HG03342 (cell line): ENCODE measurements at regions not wholly inside any gene's neighbourhood (a gene's known extent, or its start where the extent isn't known, plus 50 kb on each side); places are given as distances from the start of the nearest gene placed in this dataset.

Experiments used
- ATAC-seq: cut with Tn5 transposase; IDR thresholded peaks from one replicate; pipeline ENCODE4 v1.9.1; 2021; ENCODE audit warnings: mild to moderate bottlenecking, moderate library complexity; ENCODE audit not compliant: unreplicated experiment

- ATAC-seq: peak; percentile 43
Measured at GRCh38 chr4:117324851-117325491, 239.6 kb upstream of the TRAM1L1 start.

GRCh38 chr4:117326091-117326490 lies 240.7 kb upstream of the TRAM1L1 start:
- no peak for ATAC-seq

DNA sequence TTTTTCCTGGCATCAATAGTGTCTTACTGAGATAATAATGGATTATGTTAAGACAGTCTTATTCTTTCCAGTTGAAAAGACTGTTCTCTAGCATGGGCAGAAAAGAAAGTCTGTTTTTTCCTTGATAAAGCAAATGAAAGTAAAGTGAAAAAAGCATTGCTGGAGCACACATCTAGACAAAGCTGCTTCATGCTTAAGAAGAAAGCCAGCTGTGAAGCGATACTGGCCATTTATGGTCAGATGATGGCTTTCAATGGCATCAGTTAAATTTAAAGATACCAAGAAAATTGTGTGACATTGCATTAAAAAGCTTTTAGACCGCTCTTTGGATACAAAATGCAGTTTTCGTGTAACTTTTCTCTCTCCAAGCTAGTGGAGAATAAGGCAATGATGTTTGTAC lies 242.1 kb upstream of the TRAM1L1 start:
- no peak for ATAC-seq

DNA sequence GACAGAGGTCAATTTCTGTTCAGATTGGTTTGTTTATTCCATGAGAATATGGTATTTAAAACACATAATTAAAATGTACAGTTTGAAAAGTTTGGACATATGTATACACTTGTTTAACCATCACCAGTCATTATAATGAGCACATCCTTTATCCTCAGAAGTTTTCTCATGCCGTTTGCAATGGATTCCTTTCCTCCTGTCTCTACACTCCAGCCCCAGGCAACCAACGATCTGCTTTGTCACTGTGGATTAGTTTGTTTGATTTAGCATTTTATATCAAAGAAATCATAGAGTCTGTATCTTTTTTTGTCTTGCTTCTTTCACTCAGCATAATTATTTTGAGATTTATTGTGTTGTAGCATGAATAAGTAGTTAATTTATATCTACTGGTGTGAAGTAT lies 243.0 kb upstream of the TRAM1L1 start:
- ATAC-seq: no peak

- ATAC-seq: no peak
Measured at GRCh38 chr4:117331817-117332216, 246.4 kb upstream of the TRAM1L1 start.

DNA sequence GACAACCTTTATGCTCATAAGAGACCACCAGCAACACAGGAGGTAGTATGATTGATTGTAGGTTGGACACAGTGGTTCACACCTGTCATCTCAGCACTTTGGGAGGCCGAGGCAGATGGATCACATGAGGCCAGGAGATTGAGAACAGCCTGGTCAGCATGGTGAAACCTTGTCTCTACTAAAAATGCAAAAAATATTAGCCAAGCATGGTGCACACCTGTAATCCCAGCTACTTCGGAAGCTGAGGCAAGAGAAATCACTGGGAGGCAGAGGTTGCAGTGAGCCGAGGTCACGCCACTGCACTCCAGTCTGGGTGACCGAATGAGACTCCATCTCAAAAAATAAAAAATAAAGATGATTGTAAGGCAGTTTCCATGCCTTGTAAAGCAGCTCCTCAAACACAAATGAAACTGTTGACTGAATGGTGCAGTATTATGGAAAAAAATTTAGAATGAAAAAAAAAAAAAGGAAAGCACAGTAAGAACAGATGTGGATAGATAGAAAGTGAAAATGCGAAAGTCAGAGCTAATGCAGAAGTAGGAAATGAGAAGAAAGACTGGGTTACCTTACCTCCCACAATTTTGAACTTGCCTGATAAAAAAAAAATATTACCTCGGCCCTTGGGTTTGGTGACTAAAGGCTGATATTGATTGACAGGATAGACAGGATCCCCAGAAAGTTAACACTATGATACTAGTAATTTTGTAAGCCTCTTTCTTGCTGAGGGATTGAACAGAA lies 249.2 kb upstream of the TRAM1L1 start:
- ATAC-seq: no peak

DNA sequence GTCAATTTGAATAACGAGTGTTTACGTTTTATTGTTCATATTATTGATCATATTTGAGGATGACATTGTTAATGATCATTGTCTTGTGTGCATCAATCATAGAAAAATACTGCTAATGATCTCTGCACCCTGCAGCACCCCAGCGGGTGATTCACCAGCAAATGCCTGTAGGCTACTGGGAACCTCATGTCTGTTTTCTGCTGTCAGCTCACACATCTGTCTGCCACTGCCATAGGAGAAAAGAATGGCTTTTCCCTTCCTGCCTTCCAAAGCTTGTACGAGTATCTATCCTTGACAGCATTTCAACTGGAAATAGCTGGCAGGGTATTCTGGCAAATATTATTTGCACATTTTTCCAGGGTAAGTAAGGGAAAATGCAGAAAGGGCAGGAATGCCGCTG lies 272.1 kb upstream of the TRAM1L1 start:
- no peak for ATAC-seq

GRCh38 chr4:117357866-117358265 lies 272.5 kb upstream of the TRAM1L1 start:
- ATAC-seq: no peak

- no peak for ATAC-seq
Measured at GRCh38 chr4:117370944-117371668, 285.7 kb upstream of the TRAM1L1 start.

- ATAC-seq: no peak
Measured at GRCh38 chr4:117375101-117375500, 289.7 kb upstream of the TRAM1L1 start.

DNA sequence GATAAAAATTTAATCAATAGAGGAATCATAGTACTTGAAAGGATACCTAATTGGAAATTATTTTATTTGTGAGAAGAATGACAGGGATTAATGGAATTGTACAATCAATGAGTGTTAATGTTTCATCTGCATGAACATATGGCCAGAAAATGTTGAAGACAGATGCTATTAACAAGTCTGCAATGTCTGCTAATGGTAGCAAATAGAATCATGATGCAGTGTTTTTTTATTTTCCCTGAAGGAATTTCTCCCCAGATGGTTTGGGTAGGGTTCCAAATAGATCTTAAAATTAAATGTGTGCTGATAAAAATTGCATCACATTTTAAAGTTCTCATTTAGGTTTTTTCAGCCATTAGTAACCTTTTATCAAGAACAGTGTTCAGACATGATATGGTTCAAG lies 291.3 kb upstream of the TRAM1L1 start:
- no peak for ATAC-seq

DNA sequence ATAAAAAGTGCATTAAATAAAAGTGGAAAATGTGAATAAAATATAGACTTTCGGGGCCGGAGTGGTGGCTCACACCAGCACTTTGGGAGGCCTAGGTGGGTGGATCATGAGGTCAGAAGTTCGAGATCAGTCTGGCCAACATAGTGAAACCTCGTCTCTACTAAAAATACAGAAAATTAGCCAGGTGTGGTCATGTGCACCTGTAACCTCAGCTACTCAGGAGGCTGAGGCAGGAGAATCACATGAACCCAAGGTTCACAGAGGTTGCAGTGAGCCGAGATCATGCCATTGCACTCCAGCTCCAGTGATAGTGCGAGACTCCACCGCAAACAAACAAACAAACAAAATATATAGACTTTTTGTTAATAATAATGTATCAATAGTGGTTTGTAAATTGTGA lies 293.6 kb upstream of the TRAM1L1 start:
- ATAC-seq: no peak

GRCh38 chr4:117383468-117383867 lies 298.1 kb upstream of the TRAM1L1 start:
- ATAC-seq: no peak

DNA sequence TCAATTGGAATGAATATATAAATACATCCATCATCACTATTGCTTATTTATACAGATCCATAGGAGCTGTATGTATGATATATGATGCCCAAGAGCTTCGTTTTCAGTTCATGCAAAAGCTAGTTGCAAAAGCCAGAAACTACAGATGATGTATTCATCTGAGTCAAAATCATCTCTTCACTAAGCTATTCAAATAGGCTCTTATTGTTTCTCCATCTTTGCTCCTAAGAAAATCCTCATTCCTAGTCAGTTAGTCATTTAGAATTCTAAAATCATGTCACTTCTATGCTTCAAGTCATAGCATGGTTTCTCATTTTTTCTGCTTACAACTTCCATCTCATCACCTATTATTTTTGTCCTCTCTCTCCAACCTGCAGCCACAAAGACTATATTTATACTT lies 300.1 kb upstream of the TRAM1L1 start:
- ATAC-seq: no peak

GRCh38 chr4:117387072-117387471 lies 301.7 kb upstream of the TRAM1L1 start:
- no peak for ATAC-seq

DNA sequence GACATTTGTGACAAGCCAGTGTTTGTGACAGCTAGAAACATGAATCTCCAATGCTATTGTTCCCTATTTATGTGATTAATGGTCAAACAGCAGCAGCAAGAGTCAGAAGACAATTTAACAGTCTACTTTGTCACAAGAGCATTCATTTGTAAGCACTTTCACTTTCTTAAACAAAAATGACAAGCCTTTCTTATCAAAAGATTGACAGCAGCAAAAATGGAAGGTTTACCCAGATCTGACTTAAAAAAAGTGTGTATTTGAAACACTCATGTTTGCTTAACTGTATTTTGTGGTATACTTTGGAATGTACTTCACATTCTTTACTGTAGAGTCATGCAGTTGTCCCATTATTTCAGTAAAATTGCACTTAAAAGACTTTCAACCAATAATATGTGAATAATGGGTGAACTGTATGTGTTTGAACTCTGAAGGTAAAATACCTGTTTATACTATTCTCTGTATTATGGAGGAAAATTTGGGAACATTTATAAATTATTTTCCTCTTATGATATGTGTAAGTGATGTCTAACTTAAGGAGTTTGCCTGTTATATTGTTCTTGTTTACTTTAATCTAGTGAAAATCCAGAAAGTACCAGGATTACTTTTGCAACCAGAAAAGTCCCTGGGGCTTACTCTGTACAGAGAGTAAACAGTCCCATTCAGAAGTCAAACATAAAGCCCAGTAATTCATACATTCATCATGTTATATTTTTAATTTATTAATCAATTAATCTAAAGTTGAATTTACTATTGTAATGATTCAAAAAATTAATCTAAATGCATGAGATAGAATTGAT lies 314.9 kb upstream of the TRAM1L1 start:
- no peak for ATAC-seq

DNA sequence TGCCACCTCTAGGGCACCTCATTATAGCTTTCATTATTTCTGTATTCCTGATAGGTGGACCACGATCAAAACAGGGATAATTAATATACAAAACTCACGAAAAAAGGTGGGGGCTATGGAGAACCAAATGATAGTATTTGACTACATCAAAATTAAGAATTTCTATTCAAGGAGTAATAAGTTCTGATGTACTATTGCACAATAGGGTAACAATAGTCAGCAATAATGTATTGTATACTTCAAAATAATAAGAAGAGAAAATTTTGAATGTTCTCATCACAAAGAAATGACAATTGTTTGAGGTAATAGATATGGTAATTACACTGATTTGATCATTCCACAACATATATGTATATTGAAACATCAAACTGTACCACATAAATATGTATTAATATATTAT lies 327.3 kb upstream of the TRAM1L1 start:
- ATAC-seq: no peak

GRCh38 chr4:117417856-117418255 lies 332.5 kb upstream of the TRAM1L1 start:
- no peak for ATAC-seq

DNA sequence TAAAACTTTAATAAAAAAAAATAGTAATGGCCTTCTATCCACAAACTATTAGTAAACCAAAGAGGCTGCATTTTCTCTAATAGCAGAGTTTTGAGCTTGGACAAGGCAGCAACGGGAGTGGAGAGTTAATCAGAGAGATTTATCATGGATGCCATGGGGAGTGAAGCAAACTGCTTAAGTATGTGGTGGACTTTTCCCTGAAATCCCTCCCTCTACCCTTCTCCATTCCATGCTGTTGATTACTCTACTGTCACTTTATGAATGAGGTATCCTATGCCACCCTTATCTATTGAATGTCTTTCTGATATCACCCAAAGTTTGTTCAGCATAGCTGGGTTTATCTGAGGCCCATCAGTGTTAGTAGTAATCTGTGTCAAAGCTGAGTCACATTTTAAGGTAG lies 335.6 kb upstream of the TRAM1L1 start:
- no peak for ATAC-seq

DNA sequence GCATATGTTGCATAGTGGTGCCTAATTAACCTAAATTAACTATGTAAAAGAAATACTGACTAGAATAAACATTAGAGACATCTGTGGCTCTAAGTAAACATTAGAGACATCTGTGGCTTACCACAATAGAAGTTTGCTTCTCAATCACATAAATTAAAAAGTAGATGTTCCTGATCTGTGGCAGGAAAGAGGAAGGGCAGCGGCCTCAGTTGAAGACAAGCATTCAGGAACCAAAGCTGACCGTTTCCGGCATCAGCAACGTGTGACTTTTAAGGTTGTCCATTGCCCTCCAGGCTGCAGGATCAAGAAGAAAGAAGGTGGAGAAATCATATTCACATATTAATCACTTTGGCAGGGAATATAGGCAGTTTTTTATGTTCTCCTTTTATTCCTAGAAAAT lies 336.3 kb upstream of the TRAM1L1 start:
- ATAC-seq: no peak

GRCh38 chr4:117422297-117422696 lies 336.9 kb upstream of the TRAM1L1 start:
- ATAC-seq: no peak
